Left renal cortex interstitium (tissue), 4 donors: ENCODE measurements at regions not wholly inside any gene's neighbourhood (a gene's known extent, or its start where the extent isn't known, plus 50 kb on each side); places are given as distances from the start of the nearest gene placed in this dataset.

Experiments
- DNase-seq, 4 donors: peaks; one replicate each; pipeline ENCODE4 v3.0.0-alpha.2; 2013; ENCODE audit warnings: low read depth in 4 of 4, low spot score in 2 of 4, missing footprints in 1 of 4

DNA sequence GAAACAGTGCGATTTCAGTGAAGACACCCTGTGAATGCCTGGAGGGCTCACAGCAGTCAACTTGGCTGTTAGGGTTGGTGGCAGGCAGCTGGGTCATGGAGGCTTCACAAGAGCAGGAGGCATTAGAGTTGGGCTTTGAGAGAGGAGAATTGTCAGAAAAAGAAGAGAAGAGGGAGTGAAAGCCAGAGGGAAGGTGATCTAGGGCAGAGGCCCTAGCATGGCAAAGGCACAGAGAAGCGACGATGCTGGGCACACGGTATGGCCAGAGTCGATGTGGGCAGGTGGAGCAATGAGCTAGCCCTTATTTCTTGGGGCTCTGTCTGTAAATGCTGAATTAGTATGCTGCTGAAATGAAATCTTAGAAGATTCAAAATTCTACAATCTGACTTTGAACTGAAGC lies 52.6 kb upstream of the OLFM4 start:
- no peak for DNase-seq

DNA sequence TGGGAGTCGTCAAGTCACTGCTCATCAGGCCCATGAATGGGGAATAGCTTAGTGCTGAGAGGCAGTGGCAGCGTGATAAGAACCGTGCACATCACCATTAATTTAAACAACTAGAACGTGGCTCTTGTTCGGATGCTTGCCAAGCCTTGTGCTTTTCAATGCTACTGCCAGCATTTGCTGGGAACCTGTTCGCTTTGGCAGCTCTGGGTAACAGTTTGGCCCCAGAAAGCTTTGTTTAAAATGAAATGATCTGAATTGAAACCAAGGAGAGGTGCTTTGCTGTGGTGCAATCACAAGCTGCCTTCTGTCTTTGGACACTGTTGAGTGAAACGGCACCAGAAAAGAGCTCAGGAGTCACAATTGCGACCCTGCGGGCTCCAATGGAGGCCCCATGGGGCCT lies 53.5 kb upstream of the OLFM4 start:
- no peak for DNase-seq

GRCh38 chr13:52974711-52975110 lies 53.9 kb upstream of the OLFM4 start:
- no peak for DNase-seq

- DNase-seq = no peak
These were observed 59.2 kb upstream of the OLFM4 start for GRCh38 chr13:52969373-52969772.

- DNase-seq = peak; percentile 13 to 72 (median 44)
These were observed 60.4 kb upstream of the OLFM4 start for GRCh38 chr13:52968074-52968700.

DNA sequence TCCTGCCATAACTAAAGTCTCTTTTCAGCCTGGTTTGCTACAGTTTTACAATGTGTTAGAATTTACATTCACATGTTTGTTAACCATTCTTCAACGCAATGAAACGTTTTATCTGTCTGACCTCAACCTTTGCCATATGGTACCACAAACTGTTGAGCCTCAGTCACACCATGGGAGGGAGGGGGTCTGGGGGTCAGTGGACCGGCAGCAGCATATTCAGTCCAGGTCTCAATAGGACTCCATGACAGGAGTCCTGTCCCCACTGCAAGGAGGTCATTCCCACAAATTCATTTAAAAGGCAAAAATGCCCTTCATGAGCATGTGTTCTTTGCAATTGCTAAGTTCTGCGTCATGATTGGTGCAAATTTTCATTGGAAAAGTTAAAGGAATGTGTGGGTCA lies 66.6 kb upstream of the OLFM4 start:
- DNase-seq = no peak

- DNase-seq = no peak
These were observed 67.2 kb upstream of the OLFM4 start for GRCh38 chr13:52961256-52961910.

- no peak for DNase-seq
These were observed 73.1 kb upstream of the OLFM4 start for GRCh38 chr13:52955472-52955874.

- DNase-seq = no peak
These were observed 73.8 kb upstream of the OLFM4 start for GRCh38 chr13:52954838-52955237.

DNA sequence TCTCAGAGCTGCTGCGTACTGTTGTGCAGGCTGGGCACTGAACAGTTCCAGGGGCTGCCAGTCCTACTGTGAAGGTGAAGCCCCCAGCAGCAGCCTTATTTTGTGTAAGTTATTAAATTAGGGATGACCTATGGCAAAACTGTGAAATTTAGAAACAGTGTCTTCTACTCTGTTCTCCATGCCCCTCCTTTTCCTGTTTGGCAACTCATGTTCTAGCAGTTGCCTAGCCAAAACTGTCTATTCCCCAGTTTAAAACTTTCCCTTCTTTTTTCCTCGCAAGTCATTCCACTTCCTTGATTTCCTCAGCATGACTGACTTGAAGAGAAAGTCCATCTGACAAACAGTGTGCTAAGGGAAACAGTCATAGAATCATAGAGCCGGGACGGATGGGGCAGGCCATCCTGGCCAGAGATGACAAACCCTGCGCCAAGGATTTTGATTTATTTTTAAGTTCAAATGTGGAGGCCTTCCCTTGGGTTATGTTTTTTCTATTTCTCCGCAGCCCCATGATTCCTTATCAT lies 78.1 kb upstream of the OLFM4 start:
- no peak for DNase-seq

- no peak for DNase-seq
These were observed 78.9 kb upstream of the OLFM4 start for GRCh38 chr13:52949742-52950141.

- DNase-seq = no peak
These were observed 79.6 kb upstream of the OLFM4 start for GRCh38 chr13:52949044-52949443.

DNA sequence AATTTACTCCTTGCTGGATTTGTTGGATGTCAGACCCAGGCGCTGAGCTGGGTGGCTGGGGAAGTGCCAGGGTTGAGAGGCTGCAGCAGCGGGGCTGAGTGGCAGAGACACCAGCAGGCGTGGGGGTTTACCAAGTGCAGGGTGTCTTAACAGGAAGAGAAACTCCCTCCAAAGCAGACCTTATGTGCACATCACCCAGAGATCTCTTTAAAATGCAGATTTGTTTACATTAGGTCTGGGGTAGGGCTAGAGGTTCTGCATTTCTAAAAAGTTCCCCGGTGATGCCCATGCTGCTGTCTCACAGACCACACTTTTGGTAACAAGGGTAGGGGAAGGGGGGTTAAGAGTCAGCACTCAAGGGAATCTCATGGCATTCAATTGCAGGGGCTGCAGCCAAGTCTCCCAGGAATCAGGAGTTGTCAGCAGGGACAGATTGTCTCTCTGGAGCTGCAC lies 80.7 kb upstream of the OLFM4 start:
- no peak for DNase-seq

DNA sequence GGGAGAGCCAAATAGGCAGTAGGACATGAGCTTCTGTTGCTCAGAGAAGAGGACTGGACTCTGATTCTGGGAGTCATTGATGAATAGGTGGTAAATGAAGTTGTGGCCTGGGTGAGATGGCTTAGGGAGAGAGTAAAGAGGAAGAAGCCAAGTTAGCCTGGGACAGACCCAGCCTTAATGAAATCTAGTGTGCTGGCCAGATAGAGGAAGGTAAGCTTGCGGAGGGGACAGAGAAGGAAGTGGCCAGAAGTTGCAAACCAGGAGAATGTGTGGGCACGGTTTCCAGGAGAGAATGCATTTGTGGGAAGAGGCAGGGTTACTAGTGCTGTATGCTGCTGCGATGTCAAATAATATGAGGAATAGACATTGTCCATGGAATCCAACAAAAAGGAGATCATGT lies 83.3 kb upstream of the OLFM4 start:
- DNase-seq = no peak

GRCh38 chr13:52944697-52945096 lies 83.9 kb upstream of the OLFM4 start:
- no peak for DNase-seq

- DNase-seq = no peak
These were observed 89.6 kb upstream of the PCDH8 start for GRCh38 chr13:52938065-52938464.

GRCh38 chr13:52936806-52937205 lies 88.4 kb upstream of the PCDH8 start:
- no peak for DNase-seq

DNA sequence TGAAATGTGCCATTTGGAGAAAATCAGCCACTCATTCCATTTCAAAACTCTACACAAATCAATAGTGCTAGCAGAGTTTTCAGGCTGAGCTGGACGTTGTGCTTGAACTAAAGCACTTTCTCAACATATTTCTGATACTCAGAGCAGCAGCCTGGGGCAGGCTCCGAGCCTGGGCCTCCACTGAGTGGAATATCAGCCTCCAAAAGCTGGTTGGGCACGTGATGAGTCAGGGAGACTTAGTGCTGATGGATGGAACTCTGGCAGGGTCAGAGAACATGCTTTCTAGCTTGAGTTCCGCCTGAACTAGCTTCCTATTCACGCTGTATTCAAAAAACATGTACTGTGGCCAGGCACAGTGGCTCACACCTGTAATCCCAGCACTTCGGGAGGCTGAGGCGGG lies 85.8 kb upstream of the PCDH8 start:
- DNase-seq = no peak

- DNase-seq = no peak
These were observed 85.2 kb upstream of the PCDH8 start for GRCh38 chr13:52933547-52934210.

- no peak for DNase-seq
These were observed 84.7 kb upstream of the PCDH8 start for GRCh38 chr13:52933099-52933498.

DNA sequence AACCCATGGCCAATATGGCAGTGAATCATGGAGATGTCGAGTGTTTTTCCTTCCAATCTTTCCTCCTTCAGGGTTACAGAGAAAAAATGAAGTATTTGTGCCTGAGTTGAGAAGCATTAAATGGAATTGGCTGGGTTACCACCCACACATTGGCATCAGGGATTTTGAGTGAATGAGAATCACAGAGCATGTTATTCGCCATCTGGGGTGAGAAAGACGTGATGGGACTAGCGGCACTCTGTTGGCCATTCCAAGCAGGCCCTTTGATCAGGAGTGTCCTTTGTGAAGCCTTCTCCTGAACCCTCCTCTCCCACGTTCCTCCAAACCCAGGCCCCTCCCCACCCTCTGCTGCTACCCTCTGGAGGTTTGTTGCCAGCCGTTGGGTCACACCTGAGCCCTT lies 84.2 kb upstream of the PCDH8 start:
- DNase-seq = no peak
